GM12878 (cell line): ENCODE measurements at regions not wholly inside any gene's neighbourhood (a gene's known extent, or its start where the extent isn't known, plus 50 kb on each side); places are given as distances from the start of the nearest gene placed in this dataset.

Experiments
- CHD2 ChIP-seq: IDR thresholded peaks from 2 replicates; pipeline ENCODE4 v1.6.1; 2011; ENCODE audit warnings: low read depth, low read length, improper control_type of control experiment, borderline replicate concordance
- EZH2 ChIP-seq: IDR thresholded peaks from 2 replicates; pipeline ENCODE4 v1.6.1; 2012; ENCODE audit warnings: low read depth, mild to moderate bottlenecking, control low read depth, inconsistent platforms, low read length, borderline replicate concordance; ENCODE audit not compliant: control insufficient read depth
- MTA2 ChIP-seq: fragments of 450-650 bp; IDR thresholded peaks from 2 replicates; pipeline ENCODE4 v1.6.1; 2016; ENCODE audit warnings: low read depth, mild to moderate bottlenecking, moderate library complexity
- MYB ChIP-seq: fragments of 150-350 bp; IDR thresholded peaks from 2 replicates; pipeline ENCODE4 v1.6.1; 2014; ENCODE audit warnings: mild to moderate bottlenecking, low read depth, low read length, borderline replicate concordance
- SREBF2 ChIP-seq: IDR thresholded peaks from 2 replicates; pipeline ENCODE4 v1.6.1; 2012; ENCODE audit warnings: mild to moderate bottlenecking, low read length
- STAT3 ChIP-seq: IDR thresholded peaks from 2 replicates; pipeline ENCODE4 v1.6.1; 2011; ENCODE audit warnings: low read depth, low read length, improper control_type of control experiment

DNA sequence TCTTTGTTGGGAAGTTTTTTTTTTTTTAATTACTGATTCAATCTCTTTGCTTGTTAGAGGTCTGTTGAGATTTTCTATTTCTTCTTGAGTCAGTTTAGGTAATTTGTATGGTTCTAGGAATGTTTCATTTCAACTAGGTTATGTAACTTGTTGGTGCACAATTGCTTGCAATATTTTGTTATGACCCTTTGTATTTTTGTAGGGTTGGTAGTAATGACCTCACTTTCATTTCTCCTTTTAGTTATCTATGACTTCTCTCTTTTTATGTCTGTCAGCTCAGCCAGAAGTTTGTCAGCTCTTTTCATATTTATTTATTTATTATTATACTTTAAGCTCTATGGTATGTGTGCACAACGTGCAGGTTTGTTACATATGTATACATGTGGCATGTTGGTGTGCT is 51.1 kb upstream of the SLC24A3 start (continued):
- TF ChIP-seq SREBF2 (no peak), CHD2 (no peak), MYB (no peak), MTA2 (no peak), STAT3 (no peak), EZH2 (no peak)
